GM23338 (cell line): ENCODE measurements at regions not wholly inside any gene's neighbourhood (a gene's known extent, or its start where the extent isn't known, plus 50 kb on each side); places are given as distances from the start of the nearest gene placed in this dataset.
"Not testable (repeated sequence)": the region's sequence is repeated elsewhere in the genome, so short reads cannot be mapped to it uniquely, and the experiment has no call there.

Experiments used
- CREB1 ChIP-seq: fragments of 250-450 bp; sonication (Bioruptor Pico); IDR thresholded peaks from 2 replicates; pipeline ENCODE4 v1.5.0; 2020; ENCODE audit warnings: low read depth, mild to moderate bottlenecking, moderate library complexity
- CTCF ChIP-seq, 2 experiments: fragments of 200-600 bp in 1 of 2; sonication (generic) in 1 of 2; conservative IDR thresholded peaks; 2 replicates each; pipeline versions ENCODE4 v1.5.1 to v1.6.1; 2016 to 2017; ENCODE audit warnings: antibody characterized with exemption in 2 of 2, low read depth in 2 of 2, mild to moderate bottlenecking in 2 of 2, moderate library complexity in 1 of 2
- ETS1 ChIP-seq: IDR thresholded peaks from 2 replicates; pipeline ENCODE4 v1.6.1; 2016; ENCODE audit warnings: antibody characterized with exemption
- EZH2 ChIP-seq: fragments of 200-600 bp; sonication (generic); IDR thresholded peaks from one replicate; pipeline ENCODE4 v1.8.0; 2017; ENCODE audit warnings: antibody characterized with exemption, mild to moderate bottlenecking, low read depth; ENCODE audit not compliant: unreplicated experiment
- EZH2phosphoT487 ChIP-seq: fragments of 200-600 bp; sonication (generic); IDR thresholded peaks from one replicate; pipeline ENCODE4 v1.8.1; 2018; ENCODE audit warnings: antibody characterized with exemption; ENCODE audit not compliant: unreplicated experiment
- JUNB ChIP-seq: IDR thresholded peaks from one replicate; pipeline ENCODE4 v1.6.1; 2016; ENCODE audit warnings: antibody characterized with exemption; ENCODE audit not compliant: unreplicated experiment
- POLR2AphosphoS5 ChIP-seq: IDR thresholded peaks from 2 replicates; pipeline ENCODE4 v1.6.1; 2016; ENCODE audit warnings: antibody characterized with exemption, low read depth
- REST ChIP-seq: IDR thresholded peaks from one replicate; pipeline ENCODE4 v1.6.1; 2018; ENCODE audit warnings: antibody characterized with exemption; ENCODE audit not compliant: unreplicated experiment
- ZNF114 ChIP-seq: fragments of 250-450 bp; sonication (Bioruptor Pico); IDR thresholded peaks from 2 replicates; pipeline ENCODE4 v1.5.0; 2020; ENCODE audit warnings: mild to moderate bottlenecking, moderate library complexity
- ZNF331 ChIP-seq: fragments of 250-450 bp; sonication (Bioruptor Pico); IDR thresholded peaks from 2 replicates; pipeline ENCODE4 v1.5.0; 2020; ENCODE audit warnings: low read depth, mild to moderate bottlenecking, moderate library complexity

GRCh38 chr15:20261321-20262280, 280.0 kb downstream of the GOLGA6L6 start:
- TF ChIP-seq CTCF (conservative IDR thresholded peaks at IDR 0.05; ENCODE audit: low read depth in 2 of 2); EZH2; REST; EZH2phosphoT487; POLR2AphosphoS5; ZNF331 (CRISPR knock-in tag); CREB1 (CRISPR knock-in tag); JUNB; ZNF114 (CRISPR knock-in tag); ETS1: not testable (repeated sequence)
